ENCODE measurements at regions not wholly inside any gene's neighbourhood (a gene's known extent, or its start where the extent isn't known, plus 50 kb on each side); places are given as distances from the start of the nearest gene placed in this dataset.
A peak's percentile ranks its signal among the peaks of the same experiment; 100 is the strongest.

- peak; percentile 12 for DNase-seq
Observed at GRCh38 chr17:72342627-72343527, 222.1 kb downstream of the SOX9 start.

GRCh38 chr17:72343911-72344310, 223.1 kb downstream of the SOX9 start:
- no peak for DNase-seq

GRCh38 chr17:72344613-72345012, 223.8 kb downstream of the SOX9 start:
- DNase-seq: no peak

GRCh38 chr17:72345088-72345487, 224.3 kb downstream of the SOX9 start:
- no peak for DNase-seq

GRCh38 chr17:72345536-72345935, 224.7 kb downstream of the SOX9 start:
- DNase-seq: no peak

GRCh38 chr17:72346306-72346705, 225.5 kb downstream of the SOX9 start:
- DNase-seq: no peak

- no peak for DNase-seq
Observed at GRCh38 chr17:72349011-72349410, 228.2 kb downstream of the SOX9 start.

- no peak for DNase-seq
Observed at GRCh38 chr17:72349491-72349995, 228.7 kb downstream of the SOX9 start.

- DNase-seq: no peak
Observed at GRCh38 chr17:72350073-72350472, 229.3 kb downstream of the SOX9 start.

- no peak for DNase-seq
Observed at GRCh38 chr17:72351365-72351764, 230.5 kb downstream of the SOX9 start.

- DNase-seq: no peak
Observed at GRCh38 chr17:72351884-72352346, 231.1 kb downstream of the SOX9 start.

GRCh38 chr17:72353502-72353901, 232.7 kb downstream of the SOX9 start:
- DNase-seq: no peak

GRCh38 chr17:72354071-72354470, 233.3 kb downstream of the SOX9 start:
- no peak for DNase-seq

- DNase-seq: no peak
Observed at GRCh38 chr17:72357764-72358365, 237.0 kb downstream of the SOX9 start.

GRCh38 chr17:72358465-72358864, 237.6 kb downstream of the SOX9 start:
- DNase-seq: no peak

- no peak for DNase-seq
Observed at GRCh38 chr17:72359274-72359673, 238.5 kb downstream of the SOX9 start.

- no peak for DNase-seq
Observed at GRCh38 chr17:72359811-72360210, 239.0 kb downstream of the SOX9 start.

GRCh38 chr17:72360386-72360940, 239.6 kb downstream of the SOX9 start:
- no peak for DNase-seq

- DNase-seq: no peak
Observed at GRCh38 chr17:72361892-72362291, 241.1 kb downstream of the SOX9 start.

- no peak for DNase-seq
Observed at GRCh38 chr17:72362376-72363088, 241.7 kb downstream of the SOX9 start.

GRCh38 chr17:72363089-72363610, 242.3 kb downstream of the SOX9 start:
- DNase-seq: no peak

All from muscle of arm (tissue), 1 donor.